ENCODE measurements at regions not wholly inside any gene's neighbourhood (a gene's known extent, or its start where the extent isn't known, plus 50 kb on each side); places are given as distances from the start of the nearest gene placed in this dataset.
"Not testable (repeated sequence)": the region's sequence is repeated elsewhere in the genome, so short reads cannot be mapped to it uniquely, and the experiment has no call there.

DNA sequence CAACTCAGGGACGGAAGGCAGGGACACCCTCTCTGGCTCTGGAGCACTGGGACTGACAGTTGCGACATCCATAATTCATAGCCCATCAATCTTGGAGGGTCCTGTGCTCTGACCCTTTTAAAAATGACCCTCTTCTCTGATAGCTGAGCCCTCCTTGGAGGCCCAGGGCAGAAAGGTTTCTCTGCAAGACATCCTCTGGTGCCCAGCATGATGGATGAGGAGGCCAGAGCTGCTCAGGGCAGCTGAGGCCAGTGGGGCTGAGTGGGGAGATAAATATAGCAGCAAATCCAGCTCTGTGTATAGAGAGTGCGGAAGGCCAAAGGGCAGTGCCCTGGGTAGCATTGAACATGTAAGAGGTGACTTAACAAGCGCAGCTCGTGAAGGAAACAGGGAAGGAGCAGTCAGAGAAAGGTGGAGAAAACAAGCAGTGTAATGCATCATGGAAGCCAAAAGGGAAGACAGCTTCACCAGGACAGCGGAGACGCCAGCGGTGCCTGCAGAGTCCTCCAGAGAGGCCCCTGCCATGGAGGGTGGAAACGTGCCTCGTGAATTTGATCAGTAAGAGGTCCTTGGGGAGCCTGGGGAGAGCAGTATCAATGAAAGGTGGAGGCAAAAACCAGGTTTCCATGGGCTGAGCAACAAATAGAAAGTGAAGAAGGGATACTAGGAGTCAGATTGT lies 50.4 kb upstream of the FMOD start:
- no peak for DNase-seq (ENCODE audit: low spot score)

- DNase-seq (ENCODE audit: low spot score), result no peak
These were observed 51.2 kb upstream of the FMOD start for GRCh38 chr1:203402152-203402551.

- no peak for DNase-seq (ENCODE audit: low spot score)
These were observed 51.9 kb upstream of the FMOD start for GRCh38 chr1:203402629-203403337.

DNA sequence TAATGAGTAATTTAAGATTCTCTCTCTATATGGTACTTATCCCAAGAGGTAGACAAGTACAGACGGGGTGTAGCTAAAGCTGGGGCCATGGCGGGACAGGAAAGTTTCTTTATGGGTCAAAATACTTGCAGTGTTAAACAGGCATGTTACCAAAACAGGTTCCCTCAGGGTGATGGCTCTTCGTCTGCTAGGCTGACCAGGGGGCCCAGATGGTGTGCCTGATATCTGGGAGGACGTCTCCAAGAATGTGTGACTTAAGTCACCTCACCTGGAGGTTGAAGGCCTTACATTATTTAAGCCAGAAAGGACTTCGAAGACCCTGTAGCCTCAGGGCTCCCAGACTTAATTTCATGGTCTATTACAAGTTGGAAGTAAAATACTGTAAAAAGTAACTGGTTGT lies 52.7 kb upstream of the FMOD start:
- DNase-seq (ENCODE audit: low spot score), result no peak

DNA sequence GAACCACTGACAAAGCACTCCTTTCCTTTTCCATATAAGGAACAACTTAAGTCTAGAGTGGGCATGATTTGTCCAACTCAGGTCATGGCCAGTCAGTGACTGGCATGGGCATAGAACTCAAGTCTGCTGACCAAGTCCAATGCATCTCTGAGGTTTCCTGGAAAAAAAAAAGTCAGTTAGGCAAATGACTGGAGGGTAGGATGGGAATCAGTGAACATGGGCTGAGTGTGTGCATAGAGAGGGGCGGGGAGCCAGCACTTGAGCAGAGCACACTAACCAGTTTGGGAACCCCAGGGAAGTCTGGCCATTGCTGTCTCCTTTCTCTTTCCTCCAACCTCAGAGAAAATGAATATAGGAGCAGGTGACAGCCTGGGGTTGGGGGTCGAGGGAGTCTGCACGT lies 53.6 kb upstream of the FMOD start:
- no peak for DNase-seq (ENCODE audit: low spot score)

GRCh38 chr1:203405703-203406438 lies 54.9 kb upstream of the FMOD start:
- no peak for DNase-seq (ENCODE audit: low spot score)

DNA sequence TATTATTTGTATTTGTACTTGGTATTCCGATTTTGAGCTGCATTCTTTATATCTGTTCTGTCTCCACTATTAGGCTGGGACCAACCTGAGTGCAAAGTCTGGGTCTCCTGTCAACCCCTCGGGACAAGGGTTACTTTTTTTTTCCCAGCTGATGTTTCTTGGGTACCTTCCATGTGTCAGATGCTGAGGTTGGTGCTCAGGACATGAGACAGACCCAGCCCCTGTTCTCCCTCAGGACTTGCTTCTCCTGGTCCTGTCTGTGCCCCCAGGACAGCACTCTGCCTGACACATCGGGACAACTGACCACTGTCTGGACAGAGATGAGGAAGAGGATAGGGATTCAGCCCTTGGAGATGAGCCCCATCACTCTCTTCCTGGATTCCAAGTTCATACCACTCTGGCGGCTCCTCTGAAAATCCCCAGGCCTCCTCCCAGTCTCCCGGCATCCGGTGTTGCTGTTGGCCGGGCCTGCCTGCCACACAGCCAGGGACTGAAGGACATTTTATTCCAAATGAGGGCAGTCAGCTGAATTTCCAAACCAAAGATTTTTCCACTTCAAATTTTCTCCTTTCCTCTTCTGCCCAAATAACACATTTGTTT lies 55.6 kb upstream of the FMOD start:
- no peak for DNase-seq (ENCODE audit: low spot score)

GRCh38 chr1:203407296-203407695 lies 56.4 kb upstream of the FMOD start:
- DNase-seq (ENCODE audit: low spot score), result no peak

- no peak for DNase-seq (ENCODE audit: low spot score)
These were observed 57.9 kb upstream of the FMOD start for GRCh38 chr1:203408486-203409481.

GRCh38 chr1:203410182-203410900 lies 59.4 kb upstream of the FMOD start:
- peak; percentile 28 for DNase-seq (ENCODE audit: low spot score)

GRCh38 chr1:203411431-203411830 lies 60.5 kb upstream of the FMOD start:
- not testable (repeated sequence) for DNase-seq (ENCODE audit: low spot score)

- DNase-seq (ENCODE audit: low spot score), result no peak
These were observed 56.0 kb upstream of the PRELP start for GRCh38 chr1:203419558-203419957.

- no peak for DNase-seq (ENCODE audit: low spot score)
These were observed 55.3 kb upstream of the PRELP start for GRCh38 chr1:203420263-203420662.

- DNase-seq (ENCODE audit: low spot score), result no peak
These were observed 54.4 kb upstream of the PRELP start for GRCh38 chr1:203421246-203421645.

DNA sequence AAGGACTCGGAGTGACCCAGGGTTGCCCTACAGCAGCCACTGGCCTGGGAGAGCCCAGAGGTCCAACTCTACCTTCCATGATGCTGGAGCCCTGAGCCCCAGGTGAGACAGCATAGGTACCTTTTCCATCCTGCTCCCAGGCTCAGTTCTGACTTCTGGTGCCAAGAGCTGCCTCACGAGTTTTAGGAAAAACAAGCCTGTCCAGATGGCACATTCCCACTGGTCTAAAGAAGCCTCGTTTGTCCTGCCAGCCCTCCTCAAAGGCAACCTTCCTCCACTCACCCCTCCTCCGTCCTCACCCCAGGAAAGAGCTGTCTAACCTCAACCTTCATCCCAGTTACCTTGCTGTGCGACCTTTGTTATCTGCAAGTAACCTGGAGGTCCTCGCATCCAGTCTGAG lies 53.5 kb upstream of the PRELP start:
- no peak for DNase-seq (ENCODE audit: low spot score)

- no peak for DNase-seq (ENCODE audit: low spot score)
These were observed 53.0 kb upstream of the PRELP start for GRCh38 chr1:203422656-203423055.

DNA sequence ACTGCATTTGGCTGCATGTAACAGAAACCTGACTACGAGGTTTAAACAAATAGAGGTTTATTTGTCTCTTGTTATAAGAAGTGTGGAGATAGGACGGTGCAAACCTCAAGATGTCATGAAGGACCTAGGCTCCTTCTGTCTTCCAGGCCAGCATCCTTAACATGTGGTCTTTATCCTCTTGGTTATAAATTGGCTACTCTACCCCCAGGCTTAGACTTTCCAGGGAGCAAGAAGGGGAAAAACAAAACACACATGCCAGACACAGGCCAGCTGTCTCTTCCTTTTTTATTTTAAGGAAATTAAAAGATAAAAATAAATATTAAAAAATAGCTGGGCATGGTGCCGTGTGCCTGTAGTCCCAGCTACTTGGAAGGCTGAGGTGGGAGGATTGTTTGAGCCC lies 51.3 kb upstream of the PRELP start:
- no peak for DNase-seq (ENCODE audit: low spot score)

DNA sequence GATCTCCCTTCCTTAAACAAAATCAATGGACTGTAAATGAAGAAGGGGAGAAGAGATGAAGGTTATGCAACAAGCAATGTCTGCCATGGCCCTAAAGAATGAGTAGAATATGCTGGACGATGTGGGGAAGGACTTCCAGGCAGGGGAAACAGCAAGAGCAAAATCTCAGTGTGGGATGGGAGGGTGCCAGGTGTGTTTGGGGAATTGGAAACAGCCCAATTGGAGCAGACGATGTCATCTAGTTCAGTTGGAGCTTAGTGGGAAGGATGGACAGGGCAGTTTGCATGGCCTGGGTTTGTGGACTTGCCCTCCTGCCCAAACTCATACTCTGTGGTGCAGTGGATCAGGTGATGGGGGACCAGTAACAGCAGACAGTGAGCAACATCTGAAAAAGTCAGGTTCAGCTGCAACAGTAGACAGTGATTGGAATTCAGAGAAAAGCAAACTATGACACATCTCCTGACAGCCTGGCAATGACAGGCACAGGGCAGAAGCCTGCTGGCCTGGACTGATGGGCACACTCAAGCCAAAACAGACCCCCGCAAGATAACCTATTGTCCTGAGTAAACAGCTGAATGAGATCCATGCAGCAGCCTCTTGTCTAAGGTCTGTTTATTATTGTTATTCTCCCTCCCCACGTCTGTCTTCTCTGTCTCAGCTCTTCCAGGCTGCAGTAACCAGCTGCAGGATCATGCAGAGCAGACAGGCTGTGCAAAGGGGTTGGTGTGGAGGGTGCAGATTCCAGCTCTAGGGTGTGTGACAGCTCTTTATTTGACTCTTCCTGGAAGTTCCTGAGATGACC lies 50.5 kb upstream of the PRELP start:
- DNase-seq (ENCODE audit: low spot score), result no peak

DNA sequence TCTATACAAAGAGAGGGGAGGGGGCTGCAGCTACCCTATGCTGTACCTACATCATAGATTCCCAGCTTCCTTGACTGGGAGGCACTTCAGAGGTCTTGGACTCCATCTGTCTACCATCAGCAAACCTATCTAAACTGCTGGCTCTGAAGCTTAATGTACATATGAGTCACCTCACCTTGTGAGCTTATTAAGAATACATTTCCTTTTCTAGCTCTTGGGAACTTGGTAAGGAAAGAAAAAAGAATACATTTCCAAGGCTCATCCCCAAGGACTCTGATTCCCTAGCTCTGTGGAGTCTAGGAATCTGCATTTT lies 50.0 kb upstream of the PRELP start:
- no peak for DNase-seq (ENCODE audit: low spot score)

Measured in germinal center (tissue), 1 donor.